Stimulated activated CD4-positive, alpha-beta T cell treated with anti-CD3 and anti-CD28 coated beads, Interleukin-2, amount 100 ng/mL, for 48 hours (primary cell): ENCODE measurements at regions not wholly inside any gene's neighbourhood (a gene's known extent, or its start where the extent isn't known, plus 50 kb on each side); places are given as distances from the start of the nearest gene placed in this dataset.
"Not testable (repeated sequence)": the region's sequence is repeated elsewhere in the genome, so short reads cannot be mapped to it uniquely, and the experiment has no call there.

ENCODE experiments used
- DNase-seq, 2 donors: peaks; one replicate each; pipeline ENCODE4 v3.0.0-alpha.2; 2020

DNA sequence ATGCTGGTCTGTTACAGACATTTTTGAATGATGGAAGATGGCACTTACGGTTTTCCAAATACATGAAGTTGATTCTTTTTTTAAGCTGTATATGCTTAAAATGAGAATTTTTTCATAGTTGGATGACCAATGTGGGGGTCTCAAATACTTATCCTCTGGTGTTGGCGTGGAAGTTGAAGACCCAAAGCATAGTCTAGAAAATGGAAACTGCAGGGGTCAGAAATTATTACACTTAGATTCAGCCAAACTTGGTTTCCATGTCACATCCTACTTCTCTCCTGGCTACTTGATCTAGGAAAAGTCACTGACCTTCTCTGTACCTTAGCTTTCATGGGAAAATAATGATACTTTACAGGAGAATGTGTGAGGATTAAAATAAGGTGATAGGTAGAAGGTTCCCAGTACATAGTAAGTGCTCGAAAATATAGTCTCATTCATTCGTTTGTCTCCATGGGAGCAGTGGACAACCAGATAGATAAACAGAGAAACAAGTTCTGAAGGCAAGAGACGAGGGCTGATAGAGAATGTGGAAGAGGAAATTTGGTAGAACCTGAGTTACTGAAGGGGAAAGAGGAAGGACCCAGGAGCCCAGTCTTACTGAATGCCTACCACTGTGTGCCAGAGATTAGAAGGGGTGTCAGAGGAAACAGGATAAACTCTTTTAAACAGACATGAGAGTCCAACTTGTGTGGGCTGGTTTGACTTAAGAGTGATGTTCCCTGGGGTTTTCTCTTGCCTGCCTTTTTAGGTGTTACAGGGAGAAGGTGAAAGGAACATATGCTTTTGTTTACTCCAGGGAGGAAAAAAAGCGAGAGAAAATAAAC is 560.3 kb upstream of the KLF4 start:
- no peak for DNase-seq

DNA sequence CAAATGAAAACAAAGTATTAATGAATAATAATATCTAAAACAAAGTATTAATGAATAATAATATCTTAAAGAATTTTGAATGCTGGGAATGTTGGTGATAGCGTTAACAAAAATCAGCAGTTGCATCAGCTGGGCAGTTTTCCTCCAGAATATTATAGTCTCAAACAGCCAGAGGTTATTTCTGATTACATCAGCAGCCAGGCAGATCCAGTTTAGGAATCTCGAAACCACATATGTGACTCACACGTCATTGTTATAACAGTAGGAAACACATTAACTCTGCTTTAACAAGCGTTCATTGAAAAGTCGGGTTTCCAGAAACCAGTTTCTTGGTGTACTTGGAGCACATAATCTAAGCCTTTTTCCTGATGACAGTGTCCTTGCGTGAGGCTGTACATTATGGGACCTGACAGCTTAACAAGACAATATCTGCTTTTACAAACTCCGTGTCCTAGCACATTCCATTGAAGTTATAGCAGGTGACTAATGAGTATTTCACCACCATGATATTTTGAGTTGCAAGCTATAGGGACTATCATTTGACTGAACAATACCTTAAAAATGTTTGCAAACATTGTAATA is 559.5 kb upstream of the KLF4 start:
- DNase-seq = no peak

DNA sequence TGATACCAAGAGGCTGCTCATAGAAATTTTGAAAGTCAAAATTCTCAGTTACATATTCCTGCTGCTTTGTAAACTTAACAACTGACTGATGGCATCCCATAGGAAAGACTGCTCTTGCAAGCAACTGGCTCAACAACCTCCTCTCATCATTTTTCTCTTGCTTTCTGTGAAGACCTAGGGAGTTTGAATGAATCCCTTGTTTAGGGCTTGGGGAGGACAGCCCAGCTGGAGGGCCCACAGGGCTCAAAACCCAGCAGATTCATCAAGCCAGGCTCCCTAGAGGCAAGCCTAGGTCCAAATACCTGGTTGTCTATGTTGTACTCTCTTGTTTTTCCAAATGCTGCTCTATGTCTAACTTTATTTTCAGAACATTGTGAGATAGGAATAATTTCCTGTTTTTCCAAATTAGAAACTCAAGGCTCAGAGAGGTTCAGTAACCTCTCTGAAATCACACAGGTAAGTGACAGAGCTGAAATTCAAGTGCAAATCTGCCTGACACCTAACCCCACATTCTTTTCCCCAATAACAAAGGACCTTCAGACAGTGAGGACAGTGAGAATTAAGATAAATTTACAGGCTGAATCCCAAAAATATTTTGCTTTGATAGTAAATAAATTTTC is 558.9 kb upstream of the KLF4 start:
- no peak for DNase-seq

DNA sequence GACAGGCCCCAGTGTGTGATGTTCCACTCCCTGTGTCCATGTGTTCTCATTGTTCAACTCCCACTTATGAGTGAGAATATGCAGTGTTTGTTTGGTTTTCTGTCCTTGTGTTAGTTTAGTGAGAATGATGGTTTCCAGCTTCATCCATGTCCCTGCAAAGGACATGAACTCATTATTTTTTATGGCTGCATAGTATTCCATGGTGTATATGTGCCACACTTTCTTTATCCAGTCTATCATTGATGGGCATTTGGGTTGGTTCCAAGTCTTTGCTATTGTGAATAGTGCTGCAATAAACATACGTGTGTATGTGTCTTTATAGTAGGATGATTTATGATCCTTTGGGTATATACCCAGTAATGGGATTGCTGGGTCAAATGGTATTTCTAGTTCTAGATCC is 558.2 kb upstream of the KLF4 start:
- not testable (repeated sequence) for DNase-seq

- no peak for DNase-seq
Measured at GRCh38 chr9:108047264-108047663, 557.7 kb upstream of the KLF4 start.

DNA sequence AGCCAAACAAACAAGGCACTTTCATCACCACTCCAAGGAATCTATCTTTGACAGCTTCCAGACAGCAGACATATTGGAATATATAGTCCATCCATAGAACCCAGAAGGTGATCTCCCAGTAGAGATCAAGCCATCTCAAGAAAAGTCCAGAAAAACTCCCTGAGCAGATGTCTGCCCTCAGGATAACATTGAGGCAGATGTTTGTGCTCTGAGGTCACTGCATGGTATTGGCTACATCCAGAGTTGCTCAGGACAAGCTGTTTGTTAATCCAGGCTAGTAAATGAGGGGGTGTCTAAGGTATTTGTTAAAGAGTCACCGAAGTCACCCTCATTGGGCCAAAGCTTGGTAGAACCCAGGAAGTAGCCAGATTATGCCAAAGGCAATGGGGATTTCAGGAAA is 556.3 kb upstream of the KLF4 start:
- DNase-seq = no peak

DNA sequence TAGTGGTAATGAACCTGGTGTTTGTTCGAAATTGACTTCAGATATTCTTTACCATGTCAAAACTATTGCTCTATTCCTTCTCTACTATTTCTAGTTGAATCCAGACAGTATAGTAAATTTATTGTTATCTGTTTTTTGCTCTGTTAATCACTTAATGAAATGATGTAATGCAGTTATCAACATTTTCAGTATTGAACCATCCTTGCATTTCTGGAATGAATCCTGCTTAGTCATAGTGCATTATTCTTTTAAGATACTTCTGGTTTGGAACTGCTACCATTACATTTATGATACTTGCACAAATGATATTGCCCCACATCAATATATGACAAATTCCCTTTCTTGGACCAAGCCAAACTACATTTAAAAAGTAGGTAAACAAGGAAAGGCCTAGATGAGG is 554.0 kb upstream of the KLF4 start:
- DNase-seq = no peak

DNA sequence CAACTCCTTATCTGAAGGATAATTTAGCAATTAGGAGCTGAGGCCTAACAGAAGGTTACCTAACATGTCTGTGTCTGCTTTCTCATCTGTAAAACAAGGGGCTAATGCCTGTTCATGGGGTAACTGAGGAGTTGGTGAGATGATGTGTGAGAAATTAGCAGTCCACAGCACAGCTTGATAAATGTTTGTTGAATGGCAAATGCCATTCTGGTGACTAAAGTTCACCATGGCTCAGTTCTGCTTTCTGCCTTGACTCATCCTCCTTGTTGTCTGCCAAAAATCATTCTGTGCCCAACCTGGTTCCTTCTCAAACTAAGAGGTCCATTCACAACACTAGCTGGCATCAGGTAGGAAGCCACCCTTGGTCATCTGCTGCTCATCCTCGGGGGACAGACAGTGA is 552.0 kb upstream of the KLF4 start:
- no peak for DNase-seq

- DNase-seq = no peak
Measured at GRCh38 chr9:108040783-108041182, 551.2 kb upstream of the KLF4 start.

DNA sequence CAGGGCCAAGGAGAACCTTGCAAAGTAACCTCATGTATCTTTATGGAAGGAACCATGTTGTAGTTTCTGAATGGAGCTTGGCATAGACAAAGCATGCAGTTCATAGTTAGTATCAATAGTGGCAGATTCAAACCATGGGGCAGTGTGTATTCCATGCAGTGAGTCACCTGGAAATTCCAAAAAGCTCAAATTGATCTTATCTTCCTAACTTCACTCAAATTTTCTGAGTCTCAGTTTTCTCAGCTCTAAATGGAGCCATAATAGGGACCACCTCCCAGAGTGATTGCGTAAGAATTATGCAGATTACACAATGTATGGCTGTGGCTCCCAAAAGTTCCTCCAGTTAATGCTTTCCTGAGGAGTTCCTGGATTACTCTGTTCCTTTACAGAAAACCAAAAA is 549.9 kb upstream of the KLF4 start:
- DNase-seq = no peak

- DNase-seq = no peak
Measured at GRCh38 chr9:108039012-108039411, 549.4 kb upstream of the KLF4 start.

DNA sequence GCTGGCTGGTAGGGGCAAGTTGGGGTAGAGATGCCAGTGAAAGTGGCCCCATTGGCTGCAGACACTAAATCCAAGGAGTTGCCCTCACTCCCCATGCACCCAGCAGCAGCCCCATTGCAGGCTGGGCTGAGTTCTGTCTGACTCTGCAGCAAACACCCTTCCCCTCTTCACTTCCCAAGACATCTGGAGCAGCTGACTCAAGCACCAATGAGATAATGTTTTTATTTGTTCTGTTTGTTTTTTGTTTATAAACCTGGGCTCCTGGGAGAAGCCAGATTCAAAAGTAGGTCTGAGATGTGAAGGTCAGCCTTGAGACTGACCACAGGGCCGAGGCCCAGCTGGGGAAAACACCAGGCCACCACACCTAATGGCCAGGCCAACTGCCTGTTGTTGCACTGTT is 545.9 kb upstream of the KLF4 start:
- no peak for DNase-seq

DNA sequence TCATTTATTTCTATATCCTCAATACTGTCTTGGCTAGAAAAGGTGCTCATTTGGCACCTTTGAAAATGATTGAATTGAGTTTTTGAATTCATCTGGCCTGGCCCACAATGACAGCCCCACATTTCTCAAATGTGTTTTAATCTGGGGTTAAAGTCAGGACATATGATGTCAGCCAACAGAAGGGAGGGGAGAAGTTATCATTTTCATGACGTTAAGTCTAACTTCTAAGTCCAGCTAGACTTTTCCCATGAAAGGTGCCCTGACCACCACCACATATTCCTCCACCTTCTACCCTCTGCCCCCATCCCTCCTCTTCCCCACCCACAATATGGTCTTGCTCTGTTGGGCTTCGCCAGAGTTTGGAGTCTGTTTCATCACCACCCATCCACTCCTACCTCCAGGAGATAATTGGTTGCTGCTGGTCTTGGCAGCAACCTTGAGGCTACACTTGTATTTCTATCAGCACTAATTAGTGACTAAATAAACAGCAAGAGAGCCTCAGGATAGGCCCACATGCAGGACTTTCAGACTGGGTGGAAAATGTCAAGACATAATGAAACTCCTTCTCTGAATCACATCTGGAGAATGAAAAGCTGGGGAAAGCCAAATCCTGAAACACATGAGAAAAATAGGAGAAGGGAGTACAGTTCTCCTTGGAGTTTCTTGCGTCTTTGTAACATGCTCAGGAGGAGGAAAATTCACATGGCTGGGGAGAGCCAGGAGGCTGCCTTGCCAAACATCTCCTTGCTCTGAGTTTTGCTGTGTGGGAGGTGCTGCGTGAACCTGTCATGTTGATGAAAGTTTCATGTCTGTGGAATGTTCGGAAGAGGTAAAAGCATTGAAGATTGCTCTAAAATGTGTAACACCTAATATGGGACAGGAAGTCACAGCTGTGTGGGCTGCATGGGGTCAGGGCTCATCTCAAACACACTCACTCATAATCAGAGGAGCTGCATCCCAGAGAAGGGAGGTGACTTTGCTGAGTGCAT is 544.7 kb upstream of the KLF4 start:
- DNase-seq = no peak

GRCh38 chr9:108032079-108032478 is 542.5 kb upstream of the KLF4 start:
- DNase-seq = not testable (repeated sequence)

DNA sequence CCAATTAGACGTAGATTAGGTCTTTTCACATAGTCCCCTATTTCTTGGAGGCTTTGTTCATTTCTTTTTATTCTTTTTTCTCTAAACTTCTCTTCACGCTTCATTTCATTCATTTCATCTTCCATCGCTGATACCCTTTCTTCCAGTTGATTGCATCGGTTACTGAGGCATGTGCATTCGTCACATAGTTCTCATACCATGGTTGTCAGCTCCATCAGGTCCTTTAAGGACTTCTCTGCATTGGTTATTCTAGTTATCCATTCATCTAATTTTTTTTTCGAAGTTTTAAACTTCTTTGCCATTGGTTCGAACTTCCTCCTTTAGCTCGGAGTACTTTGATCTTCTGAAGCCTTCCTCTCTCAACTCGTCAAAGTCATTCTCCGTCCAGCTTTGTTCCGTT is 541.7 kb upstream of the KLF4 start:
- not testable (repeated sequence) for DNase-seq

GRCh38 chr9:108026718-108027117 is 537.1 kb upstream of the KLF4 start:
- not testable (repeated sequence) for DNase-seq

DNA sequence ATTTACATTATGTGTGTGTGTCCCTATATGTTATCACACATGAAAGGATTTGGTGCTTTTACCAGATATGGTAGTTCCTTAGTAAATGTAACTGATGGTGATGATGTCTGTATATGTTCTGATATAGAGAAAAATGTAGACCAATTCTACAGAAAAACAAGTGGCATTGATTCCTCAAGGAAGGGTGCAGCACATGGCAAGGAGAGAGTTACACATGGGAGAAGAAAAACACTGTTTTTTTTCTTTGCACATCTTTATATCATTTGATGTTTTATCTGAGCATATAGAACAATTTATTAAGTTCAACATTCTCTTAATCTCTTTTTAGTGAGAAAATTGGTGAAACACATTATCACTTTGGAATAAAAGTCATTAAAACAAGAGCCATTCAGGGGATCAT is 535.0 kb upstream of the KLF4 start:
- DNase-seq = no peak

- no peak for DNase-seq
Measured at GRCh38 chr9:108022246-108022935, 532.8 kb upstream of the KLF4 start.

DNA sequence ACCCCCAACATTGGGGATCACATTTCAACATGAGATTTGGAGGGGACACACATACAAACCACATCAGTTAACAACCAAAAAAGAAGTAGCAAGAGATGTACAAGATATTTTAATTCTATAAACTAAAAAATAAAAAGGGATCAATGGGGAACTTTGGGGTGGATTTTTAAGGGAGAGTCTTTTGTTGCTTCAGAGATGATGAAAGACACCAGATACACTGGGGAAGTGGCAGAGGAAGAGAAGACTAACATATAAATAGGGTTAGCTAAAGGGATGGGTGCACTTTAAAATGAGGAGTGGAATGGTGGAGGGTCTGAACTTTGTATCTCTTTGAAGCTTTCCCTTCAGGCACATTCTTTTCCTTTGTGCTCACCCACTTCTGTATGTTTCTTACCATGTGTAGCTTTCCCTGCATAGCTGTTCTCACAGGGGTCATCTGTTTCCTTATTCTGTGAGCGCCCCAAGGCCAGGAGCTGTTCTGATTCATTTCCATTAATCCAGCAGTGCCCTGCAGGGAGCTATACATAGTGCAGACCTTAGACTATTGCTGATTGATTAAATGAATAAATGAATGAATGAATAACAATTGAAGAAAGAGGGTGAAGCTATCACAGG is 531.6 kb upstream of the KLF4 start:
- DNase-seq = no peak

GRCh38 chr9:108019821-108020220 is 530.3 kb upstream of the KLF4 start:
- no peak for DNase-seq

GRCh38 chr9:108017671-108018070 is 528.1 kb upstream of the KLF4 start:
- DNase-seq = no peak

- DNase-seq = no peak
Measured at GRCh38 chr9:108016446-108016845, 526.9 kb upstream of the KLF4 start.
